ENCODE measurements at regions not wholly inside any gene's neighbourhood (a gene's known extent, or its start where the extent isn't known, plus 50 kb on each side); places are given as distances from the start of the nearest gene placed in this dataset.

DNA sequence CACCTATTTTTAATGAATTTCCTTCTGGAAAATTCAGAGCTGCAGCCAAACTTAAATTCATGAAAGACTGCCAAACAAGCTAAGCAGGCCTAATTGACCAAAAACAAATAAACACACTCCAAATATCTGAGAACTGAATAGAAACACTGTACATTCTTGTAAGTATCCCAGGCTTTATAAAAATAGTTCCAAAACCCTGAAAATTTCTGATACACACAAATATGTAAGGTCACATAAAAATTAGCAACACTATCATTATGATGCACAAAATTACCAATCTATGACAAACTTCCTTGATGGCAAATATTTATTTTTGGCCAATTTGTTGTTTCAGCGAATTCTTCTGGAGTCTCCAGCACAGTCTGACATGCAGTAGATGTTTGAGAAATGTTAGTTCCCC is 117.9 kb upstream of the UBE2E2 start:
- no peak for DNase-seq

DNA sequence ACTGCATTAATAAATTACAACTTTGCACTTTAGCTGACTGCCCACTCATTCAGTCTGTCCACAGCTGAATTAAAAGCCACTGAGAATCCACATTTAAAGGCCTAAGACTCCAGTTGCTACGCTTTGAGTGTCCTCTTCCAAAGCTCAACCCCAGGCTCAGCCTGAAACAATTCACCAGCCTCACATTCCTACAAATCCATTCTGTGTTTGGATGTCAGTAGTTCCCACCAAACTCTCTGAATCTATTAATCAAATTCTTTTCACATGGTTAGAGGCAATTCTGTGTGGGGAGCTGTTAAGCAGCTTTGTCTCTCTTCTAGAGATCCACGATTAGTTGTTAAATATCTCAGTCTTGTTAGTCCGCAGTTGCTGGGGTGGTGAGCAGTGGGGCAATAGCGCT is 116.8 kb upstream of the UBE2E2 start:
- DNase-seq = no peak

- DNase-seq = no peak
Observed at GRCh38 chr3:23086831-23087230, 116.3 kb upstream of the UBE2E2 start.

DNA sequence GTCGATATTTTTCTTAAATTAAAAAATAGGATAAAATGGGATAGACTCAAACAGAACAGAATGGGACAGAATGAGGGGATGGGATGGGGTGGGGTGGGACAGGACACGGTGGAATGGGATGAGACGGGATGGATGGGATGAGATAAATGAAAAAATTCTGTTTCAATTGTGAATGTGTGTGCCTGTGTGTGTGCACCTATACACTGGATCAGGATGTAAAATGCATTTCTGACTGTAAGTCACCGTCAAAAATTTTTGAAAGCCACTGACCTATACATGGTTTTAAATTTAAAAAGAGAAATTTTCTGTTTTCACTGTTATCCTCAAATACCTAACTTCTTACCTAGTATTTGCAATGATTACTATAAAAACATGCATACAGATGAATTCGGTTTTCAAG is 108.7 kb upstream of the UBE2E2 start:
- no peak for DNase-seq

GRCh38 chr3:23094890-23095462 is 108.2 kb upstream of the UBE2E2 start:
- DNase-seq = no peak

- no peak for DNase-seq
Observed at GRCh38 chr3:23096041-23096440, 107.1 kb upstream of the UBE2E2 start.

DNA sequence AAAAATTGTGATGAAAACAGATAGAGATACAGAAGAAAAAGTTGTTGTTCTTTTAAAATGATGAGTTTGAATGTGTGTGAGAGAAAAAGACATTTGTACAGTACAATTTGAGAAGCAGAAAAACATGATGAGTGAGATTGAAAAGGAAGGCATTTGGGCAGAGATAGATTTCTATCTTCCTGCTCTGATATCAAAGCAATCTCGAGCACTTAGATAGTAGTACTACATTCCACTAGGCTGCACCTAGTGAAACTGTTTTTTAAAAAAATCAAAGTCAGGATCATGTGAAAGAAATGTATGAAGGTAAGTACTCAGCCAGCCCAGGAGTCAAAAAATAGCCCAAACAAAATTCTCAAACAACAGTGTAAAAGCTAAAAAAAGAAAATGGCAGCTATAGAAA is 104.1 kb upstream of the UBE2E2 start:
- no peak for DNase-seq

GRCh38 chr3:23099677-23100076 is 103.5 kb upstream of the UBE2E2 start:
- DNase-seq = no peak

GRCh38 chr3:23100106-23100505 is 103.0 kb upstream of the UBE2E2 start:
- no peak for DNase-seq

DNA sequence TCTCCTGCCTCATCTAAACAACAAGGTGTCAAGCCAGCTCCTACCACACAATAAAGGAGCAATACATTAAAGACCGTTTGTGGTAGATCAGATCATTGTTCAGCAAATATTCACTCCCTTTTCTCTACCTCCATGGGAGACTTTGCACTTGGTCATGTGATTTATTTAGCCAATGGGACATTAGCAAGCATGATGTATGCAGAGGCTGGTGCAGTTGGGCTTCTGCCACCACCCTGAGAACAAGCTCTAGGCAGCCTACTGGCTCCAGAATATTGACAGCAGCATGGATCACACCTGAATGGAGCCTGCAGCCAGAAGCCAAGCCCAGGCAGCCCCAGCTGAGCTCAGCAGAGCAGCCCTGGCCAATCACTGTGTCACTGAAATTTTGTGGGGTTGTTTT is 99.4 kb upstream of the UBE2E2 start:
- no peak for DNase-seq

- no peak for DNase-seq
Observed at GRCh38 chr3:23105048-23105447, 98.1 kb upstream of the UBE2E2 start.

DNA sequence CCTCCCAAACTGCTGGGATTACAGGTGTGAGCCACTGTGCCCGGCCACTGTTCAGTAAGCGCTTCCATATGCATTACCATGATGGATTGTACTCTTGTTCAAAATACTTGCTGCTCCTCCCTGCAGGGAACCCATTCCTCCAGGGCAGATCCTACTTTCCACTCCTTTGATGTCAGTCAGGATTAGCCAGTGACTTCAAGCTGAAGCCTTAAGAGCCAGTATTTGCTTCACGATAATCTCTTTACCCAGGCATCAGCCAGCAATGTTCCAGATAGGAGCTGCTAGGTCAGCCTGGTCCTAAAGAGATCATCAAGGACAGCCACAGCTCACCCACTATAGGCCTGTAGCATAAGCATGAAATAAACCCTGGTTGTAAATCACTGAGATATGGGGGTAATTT is 96.5 kb upstream of the UBE2E2 start:
- DNase-seq = no peak

GRCh38 chr3:23107221-23107620 is 95.9 kb upstream of the UBE2E2 start:
- DNase-seq = no peak

DNA sequence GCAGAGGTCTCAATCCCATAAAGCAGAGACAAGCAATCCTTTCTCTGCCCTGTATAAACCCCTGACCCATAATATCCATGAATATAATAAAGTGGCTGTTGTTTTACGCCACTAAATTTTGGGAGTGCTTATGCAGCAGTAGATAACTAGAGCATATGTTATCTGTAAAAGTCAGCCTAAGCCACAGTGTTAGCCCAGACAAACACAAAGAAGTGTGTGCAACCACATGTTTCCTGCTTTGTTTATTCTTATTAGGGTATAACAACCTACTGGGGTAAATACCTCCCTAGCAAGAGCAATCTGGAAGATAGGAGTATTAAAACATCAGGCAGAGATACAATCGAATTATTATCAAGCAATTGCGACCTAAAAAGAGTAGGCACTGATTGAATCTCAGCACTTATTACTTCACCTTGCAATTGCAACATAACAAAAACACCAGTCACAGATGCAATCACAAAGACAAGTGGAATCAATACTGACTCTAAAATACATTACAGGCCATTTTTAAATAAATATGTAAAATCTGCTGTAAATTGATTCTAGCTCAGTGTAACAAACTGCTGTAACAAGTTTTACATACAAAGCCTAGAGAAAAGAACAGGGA is 94.6 kb upstream of the UBE2E2 start:
- DNase-seq = no peak

DNA sequence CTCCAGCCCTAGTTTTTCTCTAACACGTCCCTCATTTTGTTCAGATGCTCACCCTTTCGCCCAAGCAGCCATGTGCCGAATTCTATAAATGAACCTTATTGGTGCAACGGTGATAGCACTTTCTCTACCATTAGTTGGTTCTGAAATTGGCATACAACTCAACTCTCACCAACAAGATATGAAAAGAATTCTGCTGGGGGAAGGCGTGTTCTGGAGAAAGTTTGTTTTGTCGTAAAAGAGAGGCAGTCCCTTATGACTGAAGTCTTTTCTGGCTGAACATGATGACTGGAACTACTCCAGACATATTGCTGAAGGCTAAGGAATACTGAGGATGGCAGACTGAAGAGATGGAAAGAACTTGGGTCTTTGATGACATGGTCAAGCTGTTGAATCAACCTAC is 91.8 kb upstream of the UBE2E2 start:
- no peak for DNase-seq

- no peak for DNase-seq
Observed at GRCh38 chr3:23111797-23112196, 91.3 kb upstream of the UBE2E2 start.

GRCh38 chr3:23112491-23112890 is 90.6 kb upstream of the UBE2E2 start:
- no peak for DNase-seq

GRCh38 chr3:23113455-23114171 is 89.5 kb upstream of the UBE2E2 start:
- DNase-seq = no peak

- no peak for DNase-seq
Observed at GRCh38 chr3:23114432-23114831, 88.7 kb upstream of the UBE2E2 start.

DNA sequence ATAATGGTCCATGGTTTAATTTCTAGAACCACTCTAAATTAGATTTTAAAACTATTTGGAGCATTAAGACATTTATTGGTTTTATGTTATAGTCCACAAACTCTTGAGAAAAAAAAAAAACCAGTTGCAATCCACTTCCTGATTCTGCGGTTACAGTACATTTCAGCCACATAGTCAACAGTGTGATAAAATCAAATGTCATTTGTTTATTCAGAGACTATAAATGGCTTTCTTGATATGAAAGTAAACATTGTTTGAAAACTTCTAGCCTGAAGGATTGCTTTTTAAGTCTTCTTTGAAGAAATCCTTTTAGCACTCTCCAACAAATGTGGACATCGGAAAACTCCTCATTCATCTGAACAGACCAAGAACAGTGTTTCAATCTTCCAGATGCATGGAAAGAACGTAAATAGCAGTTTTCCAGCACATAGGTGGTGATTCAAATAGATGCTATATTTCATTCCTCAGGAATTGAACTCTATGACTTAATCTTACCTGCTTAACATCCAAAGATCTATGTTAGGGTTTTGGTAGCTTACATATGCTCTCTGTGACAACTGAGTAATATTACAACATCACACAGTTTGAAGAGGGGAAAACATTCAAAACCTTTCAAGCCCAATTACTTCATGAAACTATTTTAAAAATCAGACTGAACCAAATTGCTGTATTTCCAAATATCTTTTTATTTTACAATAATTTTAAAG is 87.8 kb upstream of the UBE2E2 start:
- DNase-seq = no peak

GRCh38 chr3:23116081-23116837 is 86.9 kb upstream of the UBE2E2 start:
- no peak for DNase-seq

DNA sequence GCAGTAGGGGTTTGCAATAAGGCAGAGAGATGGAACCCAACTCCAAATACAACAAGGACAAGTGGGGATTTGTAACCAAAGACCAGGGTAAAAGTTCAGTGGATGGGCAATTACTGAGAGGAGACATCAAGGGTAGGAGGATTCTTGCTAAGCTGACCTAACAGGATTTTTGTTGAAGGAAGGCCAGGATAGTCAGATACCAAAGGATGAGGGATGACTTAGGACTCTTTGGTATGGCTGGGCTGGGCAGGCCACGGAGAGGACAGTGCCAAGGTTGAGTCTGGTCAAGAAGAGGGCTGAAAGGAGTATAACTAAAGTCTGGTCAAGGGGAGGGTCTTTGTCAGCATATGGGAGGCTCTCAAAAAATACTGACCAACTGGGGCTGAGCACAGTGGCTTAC is 85.3 kb upstream of the UBE2E2 start:
- no peak for DNase-seq

DNA sequence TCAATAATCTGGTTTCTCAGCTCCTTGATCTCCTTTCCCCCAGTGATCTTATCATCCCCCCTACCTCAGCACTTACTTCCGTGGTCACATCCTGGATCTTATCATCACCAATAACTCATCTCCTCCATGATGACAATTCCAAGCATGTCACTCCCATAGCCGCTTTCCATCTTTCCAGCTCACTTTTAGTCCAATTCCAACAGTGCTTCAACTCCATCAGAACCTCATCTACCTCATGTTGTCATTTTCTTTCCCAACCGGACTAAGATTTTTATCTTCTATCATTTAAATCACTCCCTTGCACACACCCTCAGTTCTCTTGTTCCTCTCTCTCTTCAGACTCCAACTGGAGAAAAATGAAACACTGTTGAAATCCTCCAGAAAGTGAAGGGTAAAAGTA is 75.9 kb upstream of the UBE2E2 start:
- no peak for DNase-seq
